Endothelial cell of umbilical vein (primary cell): ENCODE measurements at regions not wholly inside any gene's neighbourhood (a gene's known extent, or its start where the extent isn't known, plus 50 kb on each side); places are given as distances from the start of the nearest gene placed in this dataset.

ENCODE experiments used
- BruUV-seq: library from RNA; stranded (reverse); fragments of 400-500 nt; replicated peaks from 2 replicates; lab custom pipeline; 2021; lab: Mats Ljungman, UMichigan
- CTCF ChIA-PET: fragments of 300-600, 350-600 bp; sonication (Branson Sonifier 250); formaldehyde crosslinking; loops from one replicate; lab custom pipeline; 2021; ENCODE audit warnings: antibody characterized with exemption, inconsistent platforms; lab: Charles Lee
- POLR2A ChIA-PET: fragments of 300-600, 350-600 bp; sonication (Branson Sonifier 250); formaldehyde crosslinking; loops from one replicate; lab custom pipeline; 2021; ENCODE audit warnings: antibody characterized with exemption, inconsistent platforms; lab: Charles Lee
- DNase-seq: peaks from one replicate; pipeline ENCODE4 v3.0.0-alpha.2; 2011; ENCODE audit warnings: low read depth, low spot score
- FAIRE-seq: peaks from 2 replicates; lab custom pipeline; 2011; peaks lifted over from hg19 to GRCh38; lab: Jason Lieb, UNC
- H2AFZ ChIP-seq: 2 replicates; pipeline ENCODE4 v1.6.0; 2012; ENCODE audit warnings: low read depth, low read length, control low read depth, inconsistent platforms
- H3K27ac ChIP-seq: 2 replicates; pipeline ENCODE4 v1.5.1; 2011; ENCODE audit warnings: low read depth, mild to moderate bottlenecking, control low read depth, low read length, moderate library complexity; ENCODE audit not compliant: insufficient read depth
- H3K27me3 ChIP-seq, 2 experiments: 2 replicates each; pipeline versions ENCODE4 v1.6.0 to v1.6.1; 2011; ENCODE audit warnings: low read length in 2 of 2, mixed read lengths in 1 of 2; ENCODE audit not compliant: control insufficient read depth in 2 of 2, insufficient read depth in 2 of 2
- H3K36me3 ChIP-seq, 2 experiments: 2 replicates in 1 of 2; 3 replicates in 1 of 2; pipeline ENCODE4 v1.5.1; 2011; ENCODE audit warnings: low read length in 2 of 2, mild to moderate bottlenecking in 1 of 2, moderate library complexity in 1 of 2; ENCODE audit not compliant: control insufficient read depth in 2 of 2, insufficient read depth in 2 of 2; ENCODE audit errors: extremely low read depth in 1 of 2
- H3K4me1 ChIP-seq: 3 replicates; pipeline ENCODE4 v1.5.1; 2011; ENCODE audit warnings: mild to moderate bottlenecking, low read length; ENCODE audit not compliant: control insufficient read depth, insufficient read depth; ENCODE audit errors: extremely low read depth
- H3K4me2 ChIP-seq: 2 replicates; pipeline ENCODE4 v1.6.1; 2011; ENCODE audit warnings: low read length, control low read depth, mixed read lengths; ENCODE audit not compliant: insufficient read depth
- H3K4me3 ChIP-seq, 3 experiments: fragments of 200-600 bp in 1 of 3; sonication (generic), shearing (Covaris generic) in 1 of 3; replicated peaks in 1 of 3; 2 replicates each; pipeline ENCODE4 v1.5.1; 2011 to 2016; ENCODE audit warnings: control low read depth in 3 of 3, low read length in 3 of 3, mild to moderate bottlenecking in 2 of 3, inconsistent platforms in 1 of 3, low read depth in 1 of 3, moderate library complexity in 1 of 3; ENCODE audit not compliant: insufficient read depth in 1 of 3
- H3K79me2 ChIP-seq: 2 replicates; pipeline ENCODE4 v1.6.0; 2012; ENCODE audit warnings: low read length, inconsistent platforms; ENCODE audit not compliant: control insufficient read depth, insufficient read depth
- H3K9ac ChIP-seq: replicated peaks from 2 replicates; pipeline ENCODE3; 2011; ENCODE audit warnings: low read length, control low read depth; ENCODE audit not compliant: insufficient read depth; ENCODE audit errors: extremely low read depth
- H3K9me1 ChIP-seq: replicated peaks from 3 replicates; pipeline ENCODE4 v1.6.0; 2011; ENCODE audit warnings: mild to moderate bottlenecking, low read length; ENCODE audit not compliant: control insufficient read depth, insufficient read depth; ENCODE audit errors: extremely low read depth
- H3K9me3 ChIP-seq: replicated peaks from 2 replicates; pipeline ENCODE4 v1.5.1; 2012; ENCODE audit warnings: low read length, inconsistent platforms; ENCODE audit not compliant: control insufficient read depth, insufficient read depth
- H4K20me1 ChIP-seq: replicated peaks from 2 replicates; pipeline ENCODE3; 2011; ENCODE audit warnings: mild to moderate bottlenecking, low read length; ENCODE audit not compliant: control insufficient read depth, insufficient read depth; ENCODE audit errors: extremely low read depth
- CTCF ChIP-seq, 2 donors: IDR thresholded peaks; 1 replicate in 1 of 2; 2 replicates in 1 of 2; pipeline ENCODE4 v1.5.1; 2011; ENCODE audit warnings: low read length in 2 of 2, mild to moderate bottlenecking in 2 of 2, moderate library complexity in 2 of 2, control low read depth in 1 of 2, inconsistent platforms in 1 of 2, low read depth in 1 of 2; ENCODE audit not compliant: insufficient read depth in 1 of 2; ENCODE audit errors: extremely low read depth in 1 of 2
- EZH2 ChIP-seq: IDR thresholded peaks from 2 replicates; pipeline ENCODE4 v1.6.1; 2012; ENCODE audit warnings: borderline replicate concordance, low read depth, mild to moderate bottlenecking, moderate library complexity, low read length, inconsistent platforms; ENCODE audit not compliant: severe bottlenecking
- FOS ChIP-seq: IDR thresholded peaks from 2 replicates; pipeline ENCODE4 v1.6.1; 2011; ENCODE audit warnings: mild to moderate bottlenecking, low read length, moderate library complexity, borderline replicate concordance; ENCODE audit not compliant: insufficient read depth
- GATA2 ChIP-seq: IDR thresholded peaks from 2 replicates; pipeline ENCODE4 v1.7.0; 2011; ENCODE audit warnings: low read depth, mild to moderate bottlenecking, moderate library complexity, mixed read lengths, low read length; ENCODE audit not compliant: insufficient read length, insufficient read depth
- JUN ChIP-seq: IDR thresholded peaks from 2 replicates; pipeline ENCODE4 v1.6.1; 2011; ENCODE audit warnings: borderline replicate concordance, low read depth; ENCODE audit not compliant: insufficient read length, insufficient read depth
- MAX ChIP-seq: IDR thresholded peaks from 2 replicates; pipeline ENCODE4 v1.6.1; 2011; ENCODE audit not compliant: insufficient read depth, insufficient read length
- MYC ChIP-seq: IDR thresholded peaks from one replicate; pipeline ENCODE4 v1.6.1; 2011; ENCODE audit warnings: mild to moderate bottlenecking, low read depth, low read length
- POLR2A ChIP-seq: IDR thresholded peaks from 2 replicates; pipeline ENCODE4 v1.6.1; 2012; ENCODE audit warnings: low read depth, mild to moderate bottlenecking, control low read depth, low read length
- POLR2AphosphoS5 ChIP-seq: IDR thresholded peaks from 2 replicates; pipeline ENCODE4 v1.6.1; 2012; ENCODE audit warnings: low read depth, mild to moderate bottlenecking, control low read depth, low read length, moderate library complexity; ENCODE audit not compliant: insufficient read depth
- dilution Hi-C: fragments of 300-500 bp; cut with MboI; formaldehyde crosslinking; loops from one replicate; pipeline ENCODE4 v1.15.0; 2019; ENCODE audit warnings: low sequenced_read_pairs; ENCODE audit not compliant: extremely low pct_ligation_motif_present
- intact Hi-C: fragments of 100-400 bp; cut with micrococcal nuclease; formaldehyde crosslinking; loops from one replicate; pipeline ENCODE4 v1.10.0; 2022

- Histone ChIP-seq H3K36me3 (no peaks in the 10 kb centered on the region), H3K27ac (no peak overlapping the region), H3K4me1 (no peaks in the 10 kb centered on the region), H3K4me3 (no peak overlapping the region), H4K20me1 (no peaks in the 10 kb centered on the region), H3K4me2 (no peak overlapping the region), H3K9ac (no peak overlapping the region), H3K27me3 (no peaks in the 10 kb centered on the region), H3K79me2 (no peaks in the 10 kb centered on the region), H3K9me1 (no peaks in the 10 kb centered on the region), H3K9me3 (no peaks in the 10 kb centered on the region), H2AFZ (no peak overlapping the region)
- dilution Hi-C loops (no loop called here), intact Hi-C loops (no loop called here)
- FAIRE-seq = no peak
- DNase-seq = no peak
- CTCF ChIA-PET = no interaction called here
- BruUV-seq = no TSS peak
- POLR2A ChIA-PET = no interaction called here
- no peak for TF ChIP-seq FOS
- no peak for TF ChIP-seq POLR2AphosphoS5
- no peak for TF ChIP-seq MAX
- no peak for TF ChIP-seq EZH2
- no peak for TF ChIP-seq MYC
- TF ChIP-seq GATA2 = no peak
- TF ChIP-seq CTCF (IDR thresholded peaks at IDR 0.05; ENCODE audit: extremely low read depth in 1 of 2, insufficient read depth in 1 of 2, low read depth in 1 of 2, low read length in 2 of 2) = no peak
- no peak for TF ChIP-seq JUN
- no peak for TF ChIP-seq POLR2A
These were observed 401.9 kb downstream of the KLF12 start for GRCh38 chr13:73732350-73732749.
